ENCODE measurements at regions not wholly inside any gene's neighbourhood (a gene's known extent, or its start where the extent isn't known, plus 50 kb on each side); places are given as distances from the start of the nearest gene placed in this dataset.

- H3K27ac ChIP-seq: no peak overlapping the region
- TF ChIP-seq ZFX (IDR thresholded peaks at IDR 0.05; ENCODE audit: borderline replicate concordance): no peak
- TF ChIP-seq CTCF (IDR thresholded peaks at IDR 0.05): no peak
Measured at GRCh38 chr5:92390657-92391056, 1007.5 kb upstream of the ARRDC3 start.

DNA sequence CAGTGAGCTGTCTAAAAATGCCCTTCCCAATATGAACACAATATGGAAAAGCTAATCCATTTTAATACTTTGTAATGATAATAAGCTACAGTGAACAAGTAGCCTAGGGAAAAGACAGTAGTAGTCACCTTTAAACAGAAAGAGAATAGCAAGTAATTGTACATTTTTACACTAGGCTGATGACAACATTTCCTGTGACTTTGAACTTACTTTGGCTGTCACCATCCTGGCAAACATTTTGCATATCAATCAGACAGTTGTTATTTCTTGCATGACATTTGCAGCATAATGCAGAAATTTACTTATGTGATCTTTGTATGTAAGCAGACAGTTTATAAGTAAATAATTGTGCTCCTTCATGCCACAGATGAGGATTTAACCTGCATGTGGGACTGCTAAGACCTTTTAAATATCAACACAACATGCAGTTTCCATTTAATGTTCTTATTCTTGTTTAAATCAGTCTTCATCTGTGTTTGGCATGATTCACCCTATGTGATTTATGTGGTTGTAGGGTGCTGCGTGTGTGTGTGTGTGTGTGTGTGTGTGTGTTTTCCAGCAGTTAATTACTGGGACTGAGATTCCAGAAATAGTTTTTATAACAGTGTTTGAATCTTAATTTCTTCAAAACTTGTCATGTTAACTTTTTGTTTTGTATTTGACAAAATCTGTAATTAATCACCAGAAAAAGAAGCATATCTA is 997.1 kb upstream of the ARRDC3 start:
- TF ChIP-seq ZFX (IDR thresholded peaks at IDR 0.05; ENCODE audit: borderline replicate concordance) (no peak), CTCF (IDR thresholded peaks at IDR 0.05) (no peak)
- no peak overlapping the region for H3K27ac ChIP-seq

- TF ChIP-seq ZFX (IDR thresholded peaks at IDR 0.05; ENCODE audit: borderline replicate concordance): no peak
- TF ChIP-seq CTCF (IDR thresholded peaks at IDR 0.05): no peak
- H3K27ac ChIP-seq: no peak overlapping the region
Measured at GRCh38 chr5:92378966-92379611, 996.0 kb upstream of the ARRDC3 start.

- no peak for TF ChIP-seq CTCF (IDR thresholded peaks at IDR 0.05)
- no peak overlapping the region for H3K27ac ChIP-seq
Measured at GRCh38 chr5:92374859-92375258, 991.7 kb upstream of the ARRDC3 start.

GRCh38 chr5:92372766-92373165 is 989.6 kb upstream of the ARRDC3 start:
- no peak for TF ChIP-seq ZFX (IDR thresholded peaks at IDR 0.05; ENCODE audit: borderline replicate concordance)
- TF ChIP-seq CTCF (IDR thresholded peaks at IDR 0.05): no peak
- no peak overlapping the region for H3K27ac ChIP-seq

GRCh38 chr5:92371889-92372235 is 988.7 kb upstream of the ARRDC3 start:
- H3K27ac ChIP-seq: no peak overlapping the region
- TF ChIP-seq ZFX (IDR thresholded peaks at IDR 0.05; ENCODE audit: borderline replicate concordance) (no peak), CTCF (IDR thresholded peaks at IDR 0.05) (no peak)

GRCh38 chr5:92371171-92371888 is 988.2 kb upstream of the ARRDC3 start:
- TF ChIP-seq CTCF (IDR thresholded peaks at IDR 0.05): no peak
- TF ChIP-seq ZFX (IDR thresholded peaks at IDR 0.05; ENCODE audit: borderline replicate concordance): no peak
- no peak overlapping the region for H3K27ac ChIP-seq
